GM10266 (cell line): ENCODE measurements at regions not wholly inside any gene's neighbourhood (a gene's known extent, or its start where the extent isn't known, plus 50 kb on each side); places are given as distances from the start of the nearest gene placed in this dataset.

Experiments used
- DNase-seq: peaks from one replicate; pipeline ENCODE4 v3.0.0; 2012; ENCODE audit errors: extremely low spot score
- TF ChIP-seq, protein P1 (sequence below): IDR thresholded peaks from 2 replicates; pipeline ENCODE4 v1.5.1; 2012; ENCODE audit warnings: mild to moderate bottlenecking, low read depth; ENCODE audit not compliant: control insufficient read depth, insufficient read depth; ENCODE audit errors: missing control alignments

DNA sequence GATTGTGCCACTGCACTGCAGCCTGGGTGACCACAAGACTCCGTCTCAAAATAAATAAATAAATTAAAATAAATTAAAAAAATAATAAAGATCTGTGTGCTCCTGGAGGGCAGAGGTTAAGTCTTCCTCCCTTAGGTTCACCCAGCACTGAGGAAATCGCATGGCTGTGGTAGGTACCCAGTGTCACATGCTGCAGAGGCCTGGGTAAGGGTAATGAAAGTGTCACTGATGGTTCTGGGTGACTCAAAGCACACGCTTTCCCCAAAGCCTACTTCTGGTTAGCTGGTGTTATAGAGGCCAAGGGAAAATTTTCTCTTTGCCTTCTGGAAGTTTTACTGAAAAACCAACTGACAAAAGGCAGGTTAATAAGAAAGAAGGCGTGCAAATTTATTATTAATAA, 88.8 kb upstream of the ITGB1 start:
- no peak for DNase-seq
- TF ChIP-seq, protein P1, sequence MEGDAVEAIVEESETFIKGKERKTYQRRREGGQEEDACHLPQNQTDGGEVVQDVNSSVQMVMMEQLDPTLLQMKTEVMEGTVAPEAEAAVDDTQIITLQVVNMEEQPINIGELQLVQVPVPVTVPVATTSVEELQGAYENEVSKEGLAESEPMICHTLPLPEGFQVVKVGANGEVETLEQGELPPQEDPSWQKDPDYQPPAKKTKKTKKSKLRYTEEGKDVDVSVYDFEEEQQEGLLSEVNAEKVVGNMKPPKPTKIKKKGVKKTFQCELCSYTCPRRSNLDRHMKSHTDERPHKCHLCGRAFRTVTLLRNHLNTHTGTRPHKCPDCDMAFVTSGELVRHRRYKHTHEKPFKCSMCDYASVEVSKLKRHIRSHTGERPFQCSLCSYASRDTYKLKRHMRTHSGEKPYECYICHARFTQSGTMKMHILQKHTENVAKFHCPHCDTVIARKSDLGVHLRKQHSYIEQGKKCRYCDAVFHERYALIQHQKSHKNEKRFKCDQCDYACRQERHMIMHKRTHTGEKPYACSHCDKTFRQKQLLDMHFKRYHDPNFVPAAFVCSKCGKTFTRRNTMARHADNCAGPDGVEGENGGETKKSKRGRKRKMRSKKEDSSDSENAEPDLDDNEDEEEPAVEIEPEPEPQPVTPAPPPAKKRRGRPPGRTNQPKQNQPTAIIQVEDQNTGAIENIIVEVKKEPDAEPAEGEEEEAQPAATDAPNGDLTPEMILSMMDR, result no peak

DNA sequence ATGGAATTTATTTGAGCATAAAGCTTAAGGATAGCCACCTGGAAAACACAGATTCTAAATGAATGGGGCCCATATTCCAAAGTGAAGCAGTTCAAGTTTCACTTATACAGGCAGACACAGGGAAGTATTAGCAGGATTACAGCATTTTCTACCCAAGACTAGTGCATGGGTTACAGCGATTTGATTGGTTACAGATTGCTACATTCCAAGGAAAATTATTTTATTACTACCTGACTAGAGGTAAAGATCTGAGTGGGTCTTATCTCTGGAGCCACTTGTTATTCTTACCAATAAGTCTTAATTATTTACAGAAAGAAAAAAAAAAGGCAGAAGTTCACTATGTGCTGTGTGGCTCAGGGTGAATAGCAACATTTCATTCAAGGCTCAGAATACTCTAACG, 87.4 kb upstream of the ITGB1 start:
- no peak for DNase-seq
- TF ChIP-seq, protein P1, result no peak

DNA sequence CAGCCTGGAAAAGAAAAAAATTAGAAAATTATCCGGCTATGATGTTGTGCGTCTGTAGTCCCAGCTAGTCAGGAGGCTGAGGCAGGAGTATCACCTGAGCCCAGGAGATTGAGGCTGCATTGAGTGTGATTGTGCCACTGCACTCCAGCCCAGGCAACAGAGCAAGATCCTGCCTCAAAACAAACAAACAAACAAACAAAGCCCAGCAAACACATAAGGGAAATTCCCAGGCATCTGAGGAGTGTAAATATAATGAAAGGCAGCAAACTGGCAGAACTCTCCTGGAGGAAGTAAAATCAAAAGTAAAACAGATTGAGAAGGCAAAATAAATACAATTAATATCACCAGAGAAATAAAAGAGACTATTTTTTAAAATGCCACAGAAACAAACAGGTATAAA, 84.5 kb upstream of the ITGB1 start:
- no peak for DNase-seq
- TF ChIP-seq, protein P1, result no peak

DNA sequence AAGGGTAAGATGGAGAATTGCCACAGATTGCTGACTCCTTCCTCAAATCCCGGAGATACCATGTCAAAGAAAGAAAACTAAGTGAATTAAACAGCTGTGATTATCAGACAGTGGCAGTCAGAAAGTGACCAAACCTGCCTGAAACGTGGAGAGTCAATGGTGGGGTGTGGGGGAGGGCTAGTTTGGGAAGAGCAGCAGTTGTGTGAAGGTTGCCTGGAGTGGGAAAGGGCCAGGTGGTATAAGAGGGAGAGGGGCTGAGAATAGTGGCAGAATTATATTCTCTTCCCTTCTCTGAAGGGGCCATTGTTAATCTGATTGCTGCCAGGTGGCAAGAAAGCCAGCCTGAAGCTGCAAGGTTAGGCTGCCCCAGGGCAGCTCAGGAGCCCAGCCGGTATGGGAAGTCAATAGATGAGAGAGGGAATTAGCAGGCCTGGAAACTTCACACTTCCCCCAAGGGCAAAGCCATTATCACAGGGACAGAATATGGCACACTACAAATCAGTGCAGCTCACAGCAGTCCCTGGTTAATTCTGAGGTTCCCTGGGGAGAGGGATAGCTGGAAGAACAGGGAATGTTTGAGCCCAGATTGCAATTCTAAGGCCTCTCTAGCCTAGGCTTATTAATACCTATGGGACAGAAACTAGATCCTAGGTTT, 83.9 kb upstream of the ITGB1 start:
- DNase-seq, result no peak
- TF ChIP-seq, protein P1, result no peak

DNA sequence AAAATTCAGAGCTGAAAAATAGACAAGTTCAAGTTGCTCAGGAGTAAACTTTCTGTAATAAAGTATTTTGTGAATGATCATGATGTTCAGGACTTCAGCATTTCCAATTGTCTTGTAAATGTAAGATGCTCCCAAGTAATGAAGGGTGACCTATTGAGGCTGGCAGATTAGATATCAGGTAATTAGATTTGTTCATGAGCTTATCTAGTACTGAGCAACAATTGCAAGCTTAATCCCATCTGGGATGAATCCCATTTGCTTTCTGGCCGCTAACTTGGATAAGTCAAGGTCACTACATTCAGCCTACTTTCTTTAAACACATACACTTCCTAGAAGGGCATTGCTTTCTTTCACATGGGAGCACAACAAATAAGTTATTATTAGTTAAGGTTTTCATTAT, 82.4 kb upstream of the ITGB1 start:
- no peak for DNase-seq
- TF ChIP-seq, protein P1, result no peak

DNA sequence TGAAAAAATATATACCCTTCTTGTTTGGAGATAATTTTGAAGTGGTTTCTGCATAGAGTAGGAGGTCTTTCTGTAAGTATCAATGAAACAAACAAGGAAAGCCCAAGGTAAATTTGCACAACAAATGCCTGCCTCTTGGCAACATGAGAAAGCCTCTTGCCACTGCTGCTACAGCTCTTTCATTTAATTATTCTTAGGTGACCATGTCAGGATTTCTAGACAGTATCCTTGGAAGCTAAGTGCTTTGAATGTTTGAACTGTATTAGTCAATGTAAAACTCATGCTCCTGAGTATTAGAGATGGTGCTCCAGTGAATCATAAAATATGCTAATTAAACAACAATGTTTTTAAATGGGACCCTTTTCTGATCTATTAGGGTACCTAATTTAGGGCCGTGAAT, 81.2 kb upstream of the ITGB1 start:
- no peak for DNase-seq
- TF ChIP-seq, protein P1, result no peak

DNA sequence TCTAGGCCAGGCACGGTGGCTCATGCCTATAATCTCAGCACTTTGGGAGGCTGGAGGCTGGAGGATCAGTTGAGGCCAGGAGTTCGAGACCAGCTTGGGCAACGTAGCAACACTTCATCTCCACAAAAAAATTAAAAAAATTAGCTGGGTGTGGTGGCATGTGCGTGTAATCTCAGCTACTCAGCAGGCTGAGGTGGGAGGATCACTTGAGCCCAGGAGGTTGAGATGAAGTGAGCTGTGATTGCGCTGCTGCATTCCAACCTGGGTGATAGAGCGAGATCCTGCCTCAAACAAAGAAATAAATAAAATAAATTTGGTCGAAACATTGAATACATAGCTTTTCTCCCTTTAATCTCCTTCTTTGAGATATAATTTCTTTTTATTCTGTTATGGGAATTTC, 80.6 kb upstream of the ITGB1 start:
- DNase-seq, result no peak
- TF ChIP-seq, protein P1, result no peak
